ENCODE measurements at regions not wholly inside any gene's neighbourhood (a gene's known extent, or its start where the extent isn't known, plus 50 kb on each side); places are given as distances from the start of the nearest gene placed in this dataset.

GRCh38 chr6:71621918-71622519 is 264.3 kb upstream of the RIMS1 start:
- H3K4me3 Mint-ChIP-seq: no peak overlapping the region
- DNase-seq (ENCODE audit: low spot score in 2 of 2): no peak
- ATAC-seq (replicated peaks; ENCODE audit: extremely low read depth, poor library complexity, severe bottlenecking): no peak

GRCh38 chr6:71642120-71642519 is 244.2 kb upstream of the RIMS1 start:
- H3K4me1 Mint-ChIP-seq: no peaks in the 10 kb centered on the region
- H3K9me3 Mint-ChIP-seq: peaks cover 13% of the 10 kb centered on the region
- no peak for ATAC-seq (replicated peaks; ENCODE audit: extremely low read depth, poor library complexity, severe bottlenecking)
- no peak overlapping the region for H3K27ac Mint-ChIP-seq (ENCODE audit: low read depth)
- H3K4me3 Mint-ChIP-seq: no peak overlapping the region
- no peak for DNase-seq (ENCODE audit: low spot score in 2 of 2)
- H3K27me3 Mint-ChIP-seq: no peaks in the 10 kb centered on the region
- peaks cover 2% of the 10 kb centered on the region for H3K36me3 Mint-ChIP-seq (ENCODE audit: insufficient read depth)

More at GRCh38 chr6:71621918-71622519, 264.3 kb upstream of the RIMS1 start:
- Mint-ChIP-seq H3K4me1 (no peaks in the 10 kb centered on the region), H3K27ac (ENCODE audit: low read depth) (no peak overlapping the region), H3K36me3 (ENCODE audit: insufficient read depth) (no peaks in the 10 kb centered on the region), H3K27me3 (no peaks in the 10 kb centered on the region), H3K9me3 (peaks cover 14% of the 10 kb centered on the region)

GRCh38 chr6:71642793-71643192 is 243.6 kb upstream of the RIMS1 start:
- DNase-seq (ENCODE audit: low spot score in 2 of 2): no peak
- no peak overlapping the region for H3K27ac Mint-ChIP-seq (ENCODE audit: low read depth)
- no peak for ATAC-seq (replicated peaks; ENCODE audit: extremely low read depth, poor library complexity, severe bottlenecking)
- H3K4me3 Mint-ChIP-seq: no peak overlapping the region
- H3K9me3 Mint-ChIP-seq: peaks cover 11% of the 10 kb centered on the region
- H3K27me3 Mint-ChIP-seq: no peaks in the 10 kb centered on the region
- peaks cover 2% of the 10 kb centered on the region for H3K36me3 Mint-ChIP-seq (ENCODE audit: insufficient read depth)
- no peaks in the 10 kb centered on the region for H3K4me1 Mint-ChIP-seq

GRCh38 chr6:71645299-71645698 is 241.1 kb upstream of the RIMS1 start:
- H3K9me3 Mint-ChIP-seq: peaks cover 17% of the 10 kb centered on the region
- H3K36me3 Mint-ChIP-seq (ENCODE audit: insufficient read depth): peaks cover 2% of the 10 kb centered on the region
- ATAC-seq (replicated peaks; ENCODE audit: extremely low read depth, poor library complexity, severe bottlenecking) (no peak), DNase-seq (ENCODE audit: low spot score in 2 of 2) (no peak)
- H3K27ac Mint-ChIP-seq (ENCODE audit: low read depth): no peak overlapping the region
- H3K27me3 Mint-ChIP-seq: no peaks in the 10 kb centered on the region
- H3K4me3 Mint-ChIP-seq: no peak overlapping the region
- H3K4me1 Mint-ChIP-seq: no peaks in the 10 kb centered on the region

GRCh38 chr6:71649915-71650314 is 236.4 kb upstream of the RIMS1 start:
- DNase-seq (ENCODE audit: low spot score in 2 of 2) (no peak), ATAC-seq (replicated peaks; ENCODE audit: extremely low read depth, poor library complexity, severe bottlenecking) (no peak)
- Mint-ChIP-seq H3K4me3 (no peak overlapping the region), H3K27ac (ENCODE audit: low read depth) (no peak overlapping the region), H3K36me3 (ENCODE audit: insufficient read depth) (no peaks in the 10 kb centered on the region), H3K27me3 (no peaks in the 10 kb centered on the region), H3K9me3 (peaks cover 15% of the 10 kb centered on the region), H3K4me1 (no peaks in the 10 kb centered on the region)

- Mint-ChIP-seq H3K27ac (ENCODE audit: low read depth) (no peak overlapping the region), H3K4me3 (no peak overlapping the region), H3K4me1 (no peaks in the 10 kb centered on the region), H3K9me3 (peaks cover 15% of the 10 kb centered on the region), H3K36me3 (ENCODE audit: insufficient read depth) (no peaks in the 10 kb centered on the region), H3K27me3 (no peaks in the 10 kb centered on the region)
- ATAC-seq (replicated peaks; ENCODE audit: extremely low read depth, poor library complexity, severe bottlenecking) (no peak), DNase-seq (ENCODE audit: low spot score in 2 of 2) (no peak)
Observed at GRCh38 chr6:71651636-71652035, 234.7 kb upstream of the RIMS1 start.

GRCh38 chr6:71656121-71656520 is 230.2 kb upstream of the RIMS1 start:
- no peaks in the 10 kb centered on the region for H3K4me1 Mint-ChIP-seq
- no peak for DNase-seq (ENCODE audit: low spot score in 2 of 2)
- H3K9me3 Mint-ChIP-seq: peaks cover 14% of the 10 kb centered on the region
- no peaks in the 10 kb centered on the region for H3K27me3 Mint-ChIP-seq
- no peaks in the 10 kb centered on the region for H3K36me3 Mint-ChIP-seq (ENCODE audit: insufficient read depth)
- no peak overlapping the region for H3K27ac Mint-ChIP-seq (ENCODE audit: low read depth)
- no peak overlapping the region for H3K4me3 Mint-ChIP-seq
- ATAC-seq (replicated peaks; ENCODE audit: extremely low read depth, poor library complexity, severe bottlenecking): no peak

- DNase-seq (ENCODE audit: low spot score in 2 of 2) (no peak), ATAC-seq (replicated peaks; ENCODE audit: extremely low read depth, poor library complexity, severe bottlenecking) (no peak)
- Mint-ChIP-seq H3K4me1 (no peaks in the 10 kb centered on the region), H3K36me3 (ENCODE audit: insufficient read depth) (no peaks in the 10 kb centered on the region), H3K9me3 (peaks cover 21% of the 10 kb centered on the region), H3K27me3 (no peaks in the 10 kb centered on the region), H3K27ac (ENCODE audit: low read depth) (no peak overlapping the region), H3K4me3 (no peak overlapping the region)
Observed at GRCh38 chr6:71665931-71666330, 220.4 kb upstream of the RIMS1 start.

GRCh38 chr6:71672876-71673275 is 213.5 kb upstream of the RIMS1 start:
- no peaks in the 10 kb centered on the region for H3K36me3 Mint-ChIP-seq (ENCODE audit: insufficient read depth)
- H3K9me3 Mint-ChIP-seq: peaks cover 6% of the 10 kb centered on the region
- H3K4me1 Mint-ChIP-seq: no peaks in the 10 kb centered on the region

GRCh38 chr6:71675386-71675785 is 211.0 kb upstream of the RIMS1 start:
- no peak for ATAC-seq (replicated peaks; ENCODE audit: extremely low read depth, poor library complexity, severe bottlenecking)
- no peak overlapping the region for H3K4me3 Mint-ChIP-seq
- no peaks in the 10 kb centered on the region for H3K36me3 Mint-ChIP-seq (ENCODE audit: insufficient read depth)
- H3K9me3 Mint-ChIP-seq: peaks cover 6% of the 10 kb centered on the region
- H3K27me3 Mint-ChIP-seq: no peaks in the 10 kb centered on the region
- H3K4me1 Mint-ChIP-seq: no peaks in the 10 kb centered on the region
- H3K27ac Mint-ChIP-seq (ENCODE audit: low read depth): no peak overlapping the region
- DNase-seq (ENCODE audit: low spot score in 2 of 2): no peak

More at GRCh38 chr6:71672876-71673275, 213.5 kb upstream of the RIMS1 start:
- H3K27me3 Mint-ChIP-seq: no peaks in the 10 kb centered on the region
- no peak overlapping the region for H3K27ac Mint-ChIP-seq (ENCODE audit: low read depth)
- DNase-seq (ENCODE audit: low spot score in 2 of 2): no peak
- no peak overlapping the region for H3K4me3 Mint-ChIP-seq
- ATAC-seq (replicated peaks; ENCODE audit: extremely low read depth, poor library complexity, severe bottlenecking): no peak

- ATAC-seq (replicated peaks; ENCODE audit: extremely low read depth, poor library complexity, severe bottlenecking) (no peak), DNase-seq (ENCODE audit: low spot score in 2 of 2) (no peak)
- Mint-ChIP-seq H3K4me1 (no peaks in the 10 kb centered on the region), H3K27me3 (no peaks in the 10 kb centered on the region), H3K9me3 (peaks cover 6% of the 10 kb centered on the region), H3K27ac (ENCODE audit: low read depth) (no peak overlapping the region), H3K4me3 (no peak overlapping the region), H3K36me3 (ENCODE audit: insufficient read depth) (no peaks in the 10 kb centered on the region)
Observed at GRCh38 chr6:71676298-71676697, 210.1 kb upstream of the RIMS1 start.

- Mint-ChIP-seq H3K4me1 (no peaks in the 10 kb centered on the region), H3K27ac (ENCODE audit: low read depth) (no peak overlapping the region), H3K27me3 (no peaks in the 10 kb centered on the region), H3K36me3 (ENCODE audit: insufficient read depth) (no peaks in the 10 kb centered on the region), H3K9me3 (no peaks in the 10 kb centered on the region), H3K4me3 (no peak overlapping the region)
- no peak for DNase-seq (ENCODE audit: low spot score in 2 of 2)
- no peak for ATAC-seq (replicated peaks; ENCODE audit: extremely low read depth, poor library complexity, severe bottlenecking)
Observed at GRCh38 chr6:71678091-71678490, 208.3 kb upstream of the RIMS1 start.

- Mint-ChIP-seq H3K4me1 (no peaks in the 10 kb centered on the region), H3K27me3 (no peaks in the 10 kb centered on the region), H3K27ac (ENCODE audit: low read depth) (no peak overlapping the region), H3K4me3 (no peak overlapping the region), H3K9me3 (no peaks in the 10 kb centered on the region), H3K36me3 (ENCODE audit: insufficient read depth) (no peaks in the 10 kb centered on the region)
- DNase-seq (ENCODE audit: low spot score in 2 of 2): no peak
- no peak for ATAC-seq (replicated peaks; ENCODE audit: extremely low read depth, poor library complexity, severe bottlenecking)
Observed at GRCh38 chr6:71681234-71681867, 205.0 kb upstream of the RIMS1 start.

Measured in central memory CD8-positive, alpha-beta T cell (primary cell).